HCT116 (cell line): ENCODE measurements at regions not wholly inside any gene's neighbourhood (a gene's known extent, or its start where the extent isn't known, plus 50 kb on each side); places are given as distances from the start of the nearest gene placed in this dataset.

Experiments
- ATAC-seq: fragments of 200-7000 bp; cut with Tn5 transposase; 2 replicates; pipeline ENCODE4 v1.9.1; 2020; ENCODE audit warnings: mild to moderate bottlenecking, moderate library complexity
- BruUV-seq: library from RNA; stranded (reverse); fragments of 400-500 nt; replicated peaks from 2 replicates; lab custom pipeline; 2021; lab: Mats Ljungman, UMichigan
- CTCF ChIA-PET: fragments of 300-600 bp; sonication (Branson Sonifier 250); formaldehyde crosslinking; loops from one replicate; lab custom pipeline; 2021; ENCODE audit warnings: antibody characterized with exemption; lab: Charles Lee
- POLR2A ChIA-PET: fragments of 300-600, 350-600 bp; sonication (Branson Sonifier 250); formaldehyde crosslinking; loops from one replicate; lab custom pipeline; 2021; ENCODE audit warnings: antibody characterized with exemption; lab: Charles Lee
- RAD21 ChIA-PET, 2 experiments: fragments of 300-600 bp; sonication (Branson Sonifier 250); formaldehyde crosslinking; loops; one replicate each; lab custom pipeline; 2023; ENCODE audit warnings: low total read pairs in 2 of 2; ENCODE audit not compliant: uncharacterized antibody in 2 of 2, unreplicated experiment in 2 of 2, low non-redundant PET in 1 of 2; lab: Charles Lee
- DNase-seq: peaks from one replicate; pipeline ENCODE4 v3.0.0-alpha.2; 2010; ENCODE audit warnings: low read depth, low spot score
- H2AFZ ChIP-seq: fragments of 200-600 bp; shearing (Covaris generic), sonication (generic); 2 replicates; pipeline ENCODE4 v1.6.1; 2017; ENCODE audit warnings: low read depth, mixed run types, mixed read lengths, antibody characterized with exemption, low read length; ENCODE audit not compliant: poor library complexity, severe bottlenecking
- H3K27ac ChIP-seq: 2 replicates; pipeline ENCODE4 v1.5.1; 2012; ENCODE audit warnings: low read depth, low read length
- H3K27me3 ChIP-seq: fragments of 200-600 bp; sonication (generic); 2 replicates; pipeline ENCODE4 v1.6.1; 2016; ENCODE audit warnings: mixed run types, low read length, mixed read lengths; ENCODE audit not compliant: insufficient read depth
- H3K36me3 ChIP-seq, 2 experiments: fragments of 200-500 bp in 1 of 2; fragments of 200-600 bp in 1 of 2; sonication (Bioruptor generic) in 1 of 2; sonication (generic) in 1 of 2; 2 replicates each; pipeline versions ENCODE4 v1.5.1 to v1.6.1; 2014 to 2016; ENCODE audit warnings: low read length in 2 of 2, inconsistent platforms in 1 of 2, mixed read lengths in 1 of 2, mixed run types in 1 of 2; ENCODE audit not compliant: insufficient read depth in 2 of 2, control insufficient read depth in 1 of 2
- H3K4me1 ChIP-seq, 2 experiments: fragments of 200-600 bp in 1 of 2; sonication (generic) in 1 of 2; 2 replicates each; pipeline versions ENCODE4 v1.5.1 to v1.6.1; 2012 to 2017; ENCODE audit warnings: low read length in 2 of 2, inconsistent platforms in 1 of 2, mild to moderate bottlenecking in 1 of 2, mixed read lengths in 1 of 2, mixed run types in 1 of 2, moderate library complexity in 1 of 2; ENCODE audit not compliant: insufficient read depth in 2 of 2, control insufficient read depth in 1 of 2
- H3K4me2 ChIP-seq: fragments of 200-600 bp; sonication (generic); 2 replicates; pipeline ENCODE4 v1.6.1; 2017; ENCODE audit warnings: mixed run types, low read length, mixed read lengths
- H3K4me3 ChIP-seq, 2 experiments: fragments of 200-600 bp in 1 of 2; sonication (generic) in 1 of 2; replicated peaks in 1 of 2; 2 replicates each; pipeline ENCODE4 v1.5.1; 2011 to 2016; ENCODE audit warnings: low read length in 2 of 2, control low read depth in 1 of 2, low read depth in 1 of 2, mild to moderate bottlenecking in 1 of 2, mixed read lengths in 1 of 2, mixed run types in 1 of 2
- H3K79me2 ChIP-seq: fragments of 200-600 bp; sonication (generic); 2 replicates; pipeline ENCODE4 v1.6.1; 2017; ENCODE audit warnings: mild to moderate bottlenecking, mixed run types, low read length, moderate library complexity, mixed read lengths; ENCODE audit not compliant: insufficient read depth
- H3K9ac ChIP-seq: fragments of 200-600 bp; sonication (generic); 2 replicates; pipeline ENCODE4 v1.6.1; 2016; ENCODE audit warnings: low read length, mixed read lengths
- H3K9me2 ChIP-seq: fragments of 200-600 bp; sonication (generic), shearing (Covaris generic); 2 replicates; pipeline ENCODE4 v1.6.1; 2017; ENCODE audit warnings: mixed run types, mild to moderate bottlenecking, moderate library complexity; ENCODE audit not compliant: insufficient read depth
- H3K9me3 ChIP-seq, 2 experiments: fragments of 200-500 bp in 1 of 2; fragments of 200-600 bp in 1 of 2; sonication (Bioruptor generic) in 1 of 2; sonication (generic) in 1 of 2; 2 replicates each; pipeline ENCODE4 v1.6.1; 2014 to 2017; ENCODE audit warnings: low read length in 2 of 2, mixed read lengths in 2 of 2, inconsistent platforms in 1 of 2, low read depth in 1 of 2, mild to moderate bottlenecking in 1 of 2, mixed run types in 1 of 2, moderate library complexity in 1 of 2; ENCODE audit not compliant: control insufficient read depth in 1 of 2, insufficient read depth in 1 of 2
- H4K20me1 ChIP-seq: fragments of 200-600 bp; sonication (generic), shearing (Covaris generic); 2 replicates; pipeline ENCODE4 v1.6.1; 2017; ENCODE audit warnings: mixed run types, mild to moderate bottlenecking, moderate library complexity; ENCODE audit not compliant: insufficient read depth
- CBX3 ChIP-seq: IDR thresholded peaks from 2 replicates; pipeline ENCODE4 v1.6.1; 2012; ENCODE audit warnings: low read depth
- CEBPB ChIP-seq: IDR thresholded peaks from 2 replicates; pipeline ENCODE4 v1.6.1; 2012; ENCODE audit warnings: low read depth
- EZH2phosphoT487 ChIP-seq: fragments of 200-600 bp; IDR thresholded peaks from 2 replicates; pipeline ENCODE4 v1.6.1; 2018; ENCODE audit warnings: antibody characterized with exemption, borderline replicate concordance
- FOSL1 ChIP-seq: IDR thresholded peaks from 2 replicates; pipeline ENCODE4 v1.6.1; 2012; ENCODE audit warnings: low read depth
- POLR2A ChIP-seq: IDR thresholded peaks from 2 replicates; pipeline ENCODE4 v1.7.0; 2011; ENCODE audit warnings: borderline replicate concordance; ENCODE audit not compliant: insufficient read depth, insufficient read length; ENCODE audit errors: extremely low read depth
- SRF ChIP-seq: IDR thresholded peaks from 2 replicates; pipeline ENCODE4 v1.6.1; 2012; ENCODE audit warnings: low read depth
- ZFX ChIP-seq: fragments of 450-650 bp; IDR thresholded peaks from 2 replicates; pipeline ENCODE4 v1.6.1; 2017
- ZNF274 ChIP-seq: fragments of 200-500 bp; sonication (Bioruptor generic); IDR thresholded peaks from 2 replicates; pipeline ENCODE4 v1.6.1; 2014; ENCODE audit warnings: mild to moderate bottlenecking, low read depth, low read length, inconsistent platforms
- intact Hi-C: fragments of 100-400 bp; cut with micrococcal nuclease; formaldehyde crosslinking; loops from 2 replicates; pipeline ENCODE4 v1.10.0; 2022
- TF ChIP-seq, protein P1 (sequence below), 3 experiments: fragments of 200-600 bp in 1 of 3; sonication (generic) in 1 of 3; IDR thresholded peaks in 2 of 3; conservative IDR thresholded peaks in 1 of 3; 2 replicates each; pipeline ENCODE4 v1.5.1; 2012 to 2017; ENCODE audit warnings: low read depth in 2 of 3, low read length in 2 of 3, antibody characterized with exemption in 1 of 3, borderline replicate concordance in 1 of 3, control low read depth in 1 of 3, mild to moderate bottlenecking in 1 of 3, mixed read lengths in 1 of 3, mixed run types in 1 of 3, moderate library complexity in 1 of 3; ENCODE audit not compliant: insufficient read depth in 1 of 3
- TF ChIP-seq, protein P2 (sequence below): IDR thresholded peaks from 2 replicates; pipeline ENCODE4 v1.6.1; 2011; ENCODE audit warnings: mild to moderate bottlenecking, low read length, moderate library complexity; ENCODE audit not compliant: insufficient replicate concordance; ENCODE audit errors: extremely low read depth

DNA sequence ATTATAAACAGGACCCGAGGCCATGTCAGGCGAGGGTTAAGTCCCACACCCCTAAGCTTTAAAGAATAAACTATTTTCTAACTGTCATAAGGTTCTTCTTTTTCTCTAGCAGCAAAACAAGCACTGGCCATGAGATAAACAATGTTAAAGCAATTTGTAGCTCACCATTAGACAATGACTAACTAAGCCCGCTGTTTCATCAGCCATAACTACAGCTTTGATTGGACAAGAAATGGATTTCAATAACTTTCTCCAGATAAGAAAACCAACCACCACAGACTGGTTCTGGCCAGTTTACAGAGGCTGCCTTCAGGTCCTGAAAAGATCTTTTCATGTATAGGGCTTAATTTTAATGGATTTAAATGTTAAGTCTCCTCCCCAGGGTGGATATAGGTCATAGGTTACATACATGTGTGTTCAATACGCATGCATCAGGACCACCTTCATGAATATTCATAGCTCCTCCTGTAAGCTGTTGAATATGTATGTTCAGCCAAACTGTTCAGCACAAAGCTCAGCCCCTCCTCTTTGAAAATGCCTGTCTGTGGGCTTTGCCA lies 108.7 kb upstream of the RAB6C start:
- H3K9me2 ChIP-seq, result no peaks in the 10 kb centered on the region
- no peaks in the 10 kb centered on the region for H3K9me3 ChIP-seq
- H3K9ac ChIP-seq, result no peak overlapping the region
- DNase-seq, result no peak
- CTCF ChIA-PET, result no interaction called here
- no peaks in the 10 kb centered on the region for H3K4me1 ChIP-seq
- no peak overlapping the region for H2AFZ ChIP-seq
- RAD21 ChIA-PET, result no interaction called here
- no peaks in the 10 kb centered on the region for H3K79me2 ChIP-seq
- no peak overlapping the region for H3K27ac ChIP-seq
- TF ChIP-seq, protein P1, sequence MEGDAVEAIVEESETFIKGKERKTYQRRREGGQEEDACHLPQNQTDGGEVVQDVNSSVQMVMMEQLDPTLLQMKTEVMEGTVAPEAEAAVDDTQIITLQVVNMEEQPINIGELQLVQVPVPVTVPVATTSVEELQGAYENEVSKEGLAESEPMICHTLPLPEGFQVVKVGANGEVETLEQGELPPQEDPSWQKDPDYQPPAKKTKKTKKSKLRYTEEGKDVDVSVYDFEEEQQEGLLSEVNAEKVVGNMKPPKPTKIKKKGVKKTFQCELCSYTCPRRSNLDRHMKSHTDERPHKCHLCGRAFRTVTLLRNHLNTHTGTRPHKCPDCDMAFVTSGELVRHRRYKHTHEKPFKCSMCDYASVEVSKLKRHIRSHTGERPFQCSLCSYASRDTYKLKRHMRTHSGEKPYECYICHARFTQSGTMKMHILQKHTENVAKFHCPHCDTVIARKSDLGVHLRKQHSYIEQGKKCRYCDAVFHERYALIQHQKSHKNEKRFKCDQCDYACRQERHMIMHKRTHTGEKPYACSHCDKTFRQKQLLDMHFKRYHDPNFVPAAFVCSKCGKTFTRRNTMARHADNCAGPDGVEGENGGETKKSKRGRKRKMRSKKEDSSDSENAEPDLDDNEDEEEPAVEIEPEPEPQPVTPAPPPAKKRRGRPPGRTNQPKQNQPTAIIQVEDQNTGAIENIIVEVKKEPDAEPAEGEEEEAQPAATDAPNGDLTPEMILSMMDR (IDR thresholded peaks at IDR 0.05 in 2 of 3, conservative IDR thresholded peaks at IDR 0.05 in 1 of 3; ENCODE audit: borderline replicate concordance in 1 of 3, insufficient read depth in 1 of 3, low read depth in 2 of 3, low read length in 2 of 3), result no peak
- TF ChIP-seq FOSL1 (no peak), SRF (no peak), EZH2phosphoT487 (no peak), ZFX (no peak), CEBPB (no peak), ZNF274 (no peak), POLR2A (no peak), CBX3 (no peak)
- TF ChIP-seq, protein P2, sequence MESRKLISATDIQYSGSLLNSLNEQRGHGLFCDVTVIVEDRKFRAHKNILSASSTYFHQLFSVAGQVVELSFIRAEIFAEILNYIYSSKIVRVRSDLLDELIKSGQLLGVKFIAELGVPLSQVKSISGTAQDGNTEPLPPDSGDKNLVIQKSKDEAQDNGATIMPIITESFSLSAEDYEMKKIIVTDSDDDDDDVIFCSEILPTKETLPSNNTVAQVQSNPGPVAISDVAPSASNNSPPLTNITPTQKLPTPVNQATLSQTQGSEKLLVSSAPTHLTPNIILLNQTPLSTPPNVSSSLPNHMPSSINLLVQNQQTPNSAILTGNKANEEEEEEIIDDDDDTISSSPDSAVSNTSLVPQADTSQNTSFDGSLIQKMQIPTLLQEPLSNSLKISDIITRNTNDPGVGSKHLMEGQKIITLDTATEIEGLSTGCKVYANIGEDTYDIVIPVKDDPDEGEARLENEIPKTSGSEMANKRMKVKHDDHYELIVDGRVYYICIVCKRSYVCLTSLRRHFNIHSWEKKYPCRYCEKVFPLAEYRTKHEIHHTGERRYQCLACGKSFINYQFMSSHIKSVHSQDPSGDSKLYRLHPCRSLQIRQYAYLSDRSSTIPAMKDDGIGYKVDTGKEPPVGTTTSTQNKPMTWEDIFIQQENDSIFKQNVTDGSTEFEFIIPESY, result no peak
- TF ChIP-seq, all 23 proteins: peak for 0
- H4K20me1 ChIP-seq, result no peaks in the 10 kb centered on the region
- no peaks in the 10 kb centered on the region for H3K36me3 ChIP-seq
- no peaks in the 10 kb centered on the region for H3K27me3 ChIP-seq
- POLR2A ChIA-PET, result no interaction called here
- no peak overlapping the region for H3K4me3 ChIP-seq
- H3K4me2 ChIP-seq, result no peak overlapping the region
- no TSS peak for BruUV-seq
- intact Hi-C loops, result no loop called here
- ATAC-seq, result no peak
